ENCODE measurements at regions not wholly inside any gene's neighbourhood (a gene's known extent, or its start where the extent isn't known, plus 50 kb on each side); places are given as distances from the start of the nearest gene placed in this dataset.

GRCh38 chr17:79491006-79491405, 119.8 kb downstream of the RBFOX3 start:
- no peak for ATAC-seq
- Histone ChIP-seq H3K4me2 (ENCODE audit: low read length) (no peak overlapping the region), H3K4me1 (ENCODE audit: insufficient read depth, low read length) (no peaks in the 10 kb centered on the region), H3K27ac (ENCODE audit: low read length) (no peak overlapping the region), H4K20me1 (ENCODE audit: low read length) (no peaks in the 10 kb centered on the region), H3F3A (ENCODE audit: low read length, unreplicated experiment) (no peaks in the 10 kb centered on the region), H3K9me2 (replicated peaks; ENCODE audit: low read length) (no peaks in the 10 kb centered on the region), H3K9ac (ENCODE audit: low read length) (no peak overlapping the region), H3K4me3 (ENCODE audit: low read length) (no peak overlapping the region), H3K36me3 (ENCODE audit: low read depth, low read length) (no peaks in the 10 kb centered on the region), H2AFZ (ENCODE audit: low read length) (no peak overlapping the region), H3K9me3 (ENCODE audit: low read length) (no peaks in the 10 kb centered on the region), H3K79me2 (ENCODE audit: low read length) (no peaks in the 10 kb centered on the region), H3K27me3 (ENCODE audit: low read length) (peaks cover 71% of the 10 kb centered on the region)
- no TSS peak for BruUV-seq (replicated peaks)
- TF ChIP-seq CTCF (conservative IDR thresholded peaks at IDR 0.05; ENCODE audit: low read depth, low read length) (no peak), EZH2phosphoT487 (IDR thresholded peaks at IDR 0.05; ENCODE audit: borderline replicate concordance, low read length) (no peak), EZH2 (IDR thresholded peaks at IDR 0.05; ENCODE audit: low read length, unreplicated experiment) (no peak)
- intact Hi-C loops (cut with micrococcal nuclease) = no loop called here
- CTCF ChIA-PET = no interaction called here
- POLR2A ChIA-PET (ENCODE audit: unreplicated experiment) = no interaction called here
- DNase-seq = no peak

- no peak overlapping the region for H3K9ac ChIP-seq (ENCODE audit: low read length)
- H3K4me2 ChIP-seq (ENCODE audit: low read length) = no peak overlapping the region
- DNase-seq (no peak), ATAC-seq (no peak)
- H3K27ac ChIP-seq (ENCODE audit: low read length) = no peak overlapping the region
- POLR2A ChIA-PET (ENCODE audit: unreplicated experiment) = no interaction called here
- no TSS peak for BruUV-seq (replicated peaks)
- no peak overlapping the region for H3K4me3 ChIP-seq (ENCODE audit: low read length)
- H3F3A ChIP-seq (ENCODE audit: low read length, unreplicated experiment) = no peaks in the 10 kb centered on the region
- intact Hi-C loops (cut with micrococcal nuclease) = no loop called here
- CTCF ChIA-PET = no interaction called here
- no peaks in the 10 kb centered on the region for H3K36me3 ChIP-seq (ENCODE audit: low read depth, low read length)
- no peak overlapping the region for H2AFZ ChIP-seq (ENCODE audit: low read length)
- H3K9me2 ChIP-seq (replicated peaks; ENCODE audit: low read length) = no peaks in the 10 kb centered on the region
- no peaks in the 10 kb centered on the region for H3K9me3 ChIP-seq (ENCODE audit: low read length)
- H4K20me1 ChIP-seq (ENCODE audit: low read length) = no peaks in the 10 kb centered on the region
- H3K4me1 ChIP-seq (ENCODE audit: insufficient read depth, low read length) = no peaks in the 10 kb centered on the region
- TF ChIP-seq EZH2 (IDR thresholded peaks at IDR 0.05; ENCODE audit: low read length, unreplicated experiment) (no peak), EZH2phosphoT487 (IDR thresholded peaks at IDR 0.05; ENCODE audit: borderline replicate concordance, low read length) (no peak), CTCF (conservative IDR thresholded peaks at IDR 0.05; ENCODE audit: low read depth, low read length) (no peak)
- peaks cover 76% of the 10 kb centered on the region for H3K27me3 ChIP-seq (ENCODE audit: low read length)
- H3K79me2 ChIP-seq (ENCODE audit: low read length) = no peaks in the 10 kb centered on the region
These were observed 120.3 kb downstream of the RBFOX3 start for GRCh38 chr17:79490530-79490929.

DNA sequence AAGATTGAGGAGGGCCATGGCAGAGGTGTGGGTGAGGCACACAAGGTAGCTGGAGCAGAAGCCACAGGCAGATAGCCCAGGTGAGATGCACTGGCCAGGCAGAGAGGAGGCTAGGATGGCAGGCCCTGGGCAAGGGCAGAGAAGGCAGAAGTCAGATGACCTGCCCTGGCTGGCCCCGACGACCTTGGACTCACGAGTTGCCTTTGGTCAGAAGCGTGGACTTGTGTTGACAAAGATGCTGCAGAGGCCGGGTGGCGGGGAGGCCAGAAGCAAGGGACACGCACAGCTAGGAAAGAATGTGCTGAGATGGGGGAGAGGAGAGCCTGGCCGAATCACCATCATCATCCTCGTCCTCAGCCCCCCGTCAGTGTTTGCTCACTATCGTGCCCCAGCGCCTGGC, 123.7 kb downstream of the RBFOX3 start:
- POLR2A ChIA-PET (ENCODE audit: unreplicated experiment) = no interaction called here
- ATAC-seq (no peak), DNase-seq (no peak)
- no TSS peak for BruUV-seq (replicated peaks)
- intact Hi-C loops (cut with micrococcal nuclease) = no loop called here
- no peaks in the 10 kb centered on the region for H3K36me3 ChIP-seq (ENCODE audit: low read depth, low read length)
- no peak overlapping the region for H2AFZ ChIP-seq (ENCODE audit: low read length)
- CTCF ChIA-PET = no interaction called here
- no peak overlapping the region for H3K4me2 ChIP-seq (ENCODE audit: low read length)
- no peak overlapping the region for H3K4me3 ChIP-seq (ENCODE audit: low read length)
- H4K20me1 ChIP-seq (ENCODE audit: low read length) = no peaks in the 10 kb centered on the region
- no peaks in the 10 kb centered on the region for H3F3A ChIP-seq (ENCODE audit: low read length, unreplicated experiment)
- no peak overlapping the region for H3K9ac ChIP-seq (ENCODE audit: low read length)
- H3K9me2 ChIP-seq (replicated peaks; ENCODE audit: low read length) = no peaks in the 10 kb centered on the region
- no peak overlapping the region for H3K27ac ChIP-seq (ENCODE audit: low read length)
- TF ChIP-seq CTCF (conservative IDR thresholded peaks at IDR 0.05; ENCODE audit: low read depth, low read length) (no peak), EZH2phosphoT487 (IDR thresholded peaks at IDR 0.05; ENCODE audit: borderline replicate concordance, low read length) (no peak), EZH2 (IDR thresholded peaks at IDR 0.05; ENCODE audit: low read length, unreplicated experiment) (no peak)
- peaks cover 89% of the 10 kb centered on the region for H3K27me3 ChIP-seq (ENCODE audit: low read length)
- H3K9me3 ChIP-seq (ENCODE audit: low read length) = no peaks in the 10 kb centered on the region
- H3K4me1 ChIP-seq (ENCODE audit: insufficient read depth, low read length) = no peaks in the 10 kb centered on the region
- H3K79me2 ChIP-seq (ENCODE audit: low read length) = no peaks in the 10 kb centered on the region
